ENCODE measurements at regions not wholly inside any gene's neighbourhood (a gene's known extent, or its start where the extent isn't known, plus 50 kb on each side); places are given as distances from the start of the nearest gene placed in this dataset.

- Histone ChIP-seq H3K9me3 (no peaks in the 10 kb centered on the region), H3K27ac (no peak overlapping the region), H3K4me3 (no peak overlapping the region), H3K27me3 (no peaks in the 10 kb centered on the region), H3K36me3 (no peaks in the 10 kb centered on the region), H3K4me1 (no peaks in the 10 kb centered on the region)
- TF ChIP-seq POLR2AphosphoS5 (IDR thresholded peaks at IDR 0.05): no peak
- TF ChIP-seq CTCF (IDR thresholded peaks at IDR 0.05): no peak
- TF ChIP-seq EP300 (IDR thresholded peaks at IDR 0.05): no peak
- TF ChIP-seq POLR2A (IDR thresholded peaks at IDR 0.05): no peak
- intact Hi-C loops (cut with DNase I; ENCODE audit: low total_unique reads): no loop called here
- 76 to 84% (median 82%) methylated on average over 7 of the region's 7 CpGs for whole genome bisulfite sequencing, 5 donors
- DNase-seq: peak in 1 of 2 donors; percentile 25
Measured at GRCh38 chr7:113806633-113807327, 112.0 kb downstream of the PPP1R3A start.

DNA sequence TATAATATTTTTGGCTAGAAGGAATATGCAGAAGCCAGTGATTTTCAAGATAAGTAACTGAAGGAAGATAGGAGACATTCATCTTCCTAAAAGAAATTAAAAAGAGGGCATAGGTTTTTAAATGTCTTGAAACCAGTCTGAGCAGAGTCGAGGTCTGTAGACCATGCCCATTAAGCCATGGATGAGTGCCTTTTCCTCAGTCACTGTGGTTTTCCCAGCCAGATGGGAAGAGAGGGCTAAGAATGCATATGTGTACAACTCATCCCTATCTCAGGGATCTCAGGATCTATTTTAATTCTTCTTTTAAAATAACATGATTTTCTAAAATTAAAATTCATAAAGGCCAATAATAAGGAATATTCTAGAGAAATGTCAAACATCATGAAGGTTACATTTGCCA, 112.8 kb downstream of the PPP1R3A start:
- Histone ChIP-seq H3K4me3 (no peak overlapping the region), H3K36me3 (no peaks in the 10 kb centered on the region), H3K9me3 (no peaks in the 10 kb centered on the region), H3K27me3 (no peaks in the 10 kb centered on the region), H3K27ac (no peak overlapping the region), H3K4me1 (no peaks in the 10 kb centered on the region)
- TF ChIP-seq CTCF (IDR thresholded peaks at IDR 0.05): no peak
- TF ChIP-seq POLR2A (IDR thresholded peaks at IDR 0.05): no peak
- TF ChIP-seq POLR2AphosphoS5 (IDR thresholded peaks at IDR 0.05): no peak
- TF ChIP-seq EP300 (IDR thresholded peaks at IDR 0.05): no peak
- 50 to 85% (median 59%) methylated on average over 1 of the region's 1 CpG for WGBS, 5 donors
- intact Hi-C loops (cut with DNase I; ENCODE audit: low total_unique reads): no loop called here
- DNase-seq: no peak

DNA sequence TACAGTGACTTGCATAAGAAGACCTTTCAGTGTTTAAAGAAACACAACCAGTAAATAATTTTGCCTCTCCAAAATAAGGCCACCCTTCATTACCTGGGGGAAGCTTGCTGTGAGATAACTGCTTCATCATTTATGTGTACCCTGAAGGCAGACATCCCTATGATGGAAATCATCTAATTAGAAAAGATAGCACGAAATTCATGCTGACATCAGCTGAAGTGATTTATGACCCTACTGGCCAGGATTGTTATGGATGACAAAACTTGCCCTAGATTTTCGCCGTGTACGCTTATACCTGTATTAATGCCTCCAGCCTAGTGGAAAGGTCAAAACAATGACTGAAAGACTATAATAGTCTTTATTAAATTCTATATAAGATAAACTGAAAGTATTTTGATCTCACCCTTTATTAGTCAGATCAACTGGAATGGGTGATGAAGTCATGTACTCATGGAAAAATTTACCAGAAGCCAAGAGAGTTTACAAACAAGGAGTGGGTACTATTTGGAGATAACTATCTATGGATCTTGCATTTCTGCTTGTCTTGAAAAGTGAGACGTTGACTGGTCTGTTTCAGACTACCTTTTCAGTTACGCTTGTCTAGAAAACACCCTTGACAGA, 114.2 kb downstream of the PPP1R3A start:
- Histone ChIP-seq H3K4me1 (no peaks in the 10 kb centered on the region), H3K9me3 (no peaks in the 10 kb centered on the region), H3K4me3 (no peak overlapping the region), H3K36me3 (no peaks in the 10 kb centered on the region), H3K27me3 (no peaks in the 10 kb centered on the region), H3K27ac (no peak overlapping the region)
- 75 to 83% (median 79%) methylated on average over 6 of the region's 6 CpGs for WGBS, 5 donors
- intact Hi-C loops (cut with DNase I; ENCODE audit: low total_unique reads): no loop called here
- no peak for DNase-seq
- TF ChIP-seq EP300 (IDR thresholded peaks at IDR 0.05) (no peak), CTCF (IDR thresholded peaks at IDR 0.05) (no peak), POLR2AphosphoS5 (IDR thresholded peaks at IDR 0.05) (no peak), POLR2A (IDR thresholded peaks at IDR 0.05) (no peak)

GRCh38 chr7:113801751-113802150, 117.1 kb downstream of the PPP1R3A start:
- no peaks in the 10 kb centered on the region for H3K9me3 ChIP-seq
- no peak overlapping the region for H3K4me3 ChIP-seq
- no peak overlapping the region for H3K27ac ChIP-seq
- no peaks in the 10 kb centered on the region for H3K4me1 ChIP-seq
- no peaks in the 10 kb centered on the region for H3K36me3 ChIP-seq
- intact Hi-C loops (cut with DNase I; ENCODE audit: low total_unique reads): no loop called here
- DNase-seq: no peak
- H3K27me3 ChIP-seq: no peaks in the 10 kb centered on the region
- TF ChIP-seq POLR2AphosphoS5 (IDR thresholded peaks at IDR 0.05) (no peak), CTCF (IDR thresholded peaks at IDR 0.05) (no peak), EP300 (IDR thresholded peaks at IDR 0.05) (no peak), POLR2A (IDR thresholded peaks at IDR 0.05) (no peak)
- WGBS, 5 donors: 70 to 80% (median 75%) methylated on average over 1 of the region's 1 CpG
